Right atrium auricular region (tissue), 2 donors: ENCODE measurements at regions not wholly inside any gene's neighbourhood (a gene's known extent, or its start where the extent isn't known, plus 50 kb on each side); places are given as distances from the start of the nearest gene placed in this dataset.

ENCODE experiments used
- DNase-seq: peaks from one replicate; pipeline ENCODE4 v3.0.0-alpha.2; 2019; ENCODE audit warnings: low spot score
- H3K27ac ChIP-seq, 2 donors: fragments of 200-600 bp; sonication (generic); 1 replicate in 1 of 2; 2 replicates in 1 of 2; pipeline ENCODE4 v1.5.1; 2016 to 2019
- H3K27me3 ChIP-seq, 2 donors: fragments of 200-600 bp; sonication (generic); one replicate each; pipeline versions ENCODE4 v1.5.1 to v1.6.0; 2017 to 2019
- H3K36me3 ChIP-seq: fragments of 200-600 bp; sonication (generic); one replicate; pipeline ENCODE4 v1.5.1; 2016
- H3K4me1 ChIP-seq, 2 donors: fragments of 200-600 bp; sonication (generic); one replicate each; pipeline versions ENCODE4 v1.5.1 to v1.6.0; 2017 to 2019
- H3K4me3 ChIP-seq, 2 donors: fragments of 200-600 bp; sonication (generic); 1 replicate in 1 of 2; 2 replicates in 1 of 2; pipeline ENCODE4 v1.5.1; 2017 to 2019; ENCODE audit warnings: mild to moderate bottlenecking in 1 of 2, moderate library complexity in 1 of 2
- H3K9me3 ChIP-seq, 2 donors: fragments of 200-600 bp; sonication (generic); one replicate each; pipeline ENCODE4 v1.5.1; 2019
- TF ChIP-seq, protein P1 (sequence below), 2 donors: fragments of 200-600 bp; sonication (generic); IDR thresholded peaks; one replicate each; pipeline ENCODE4 v1.5.1; 2019; ENCODE audit warnings: antibody characterized with exemption in 2 of 2

- no peak for DNase-seq
- TF ChIP-seq, protein P1, sequence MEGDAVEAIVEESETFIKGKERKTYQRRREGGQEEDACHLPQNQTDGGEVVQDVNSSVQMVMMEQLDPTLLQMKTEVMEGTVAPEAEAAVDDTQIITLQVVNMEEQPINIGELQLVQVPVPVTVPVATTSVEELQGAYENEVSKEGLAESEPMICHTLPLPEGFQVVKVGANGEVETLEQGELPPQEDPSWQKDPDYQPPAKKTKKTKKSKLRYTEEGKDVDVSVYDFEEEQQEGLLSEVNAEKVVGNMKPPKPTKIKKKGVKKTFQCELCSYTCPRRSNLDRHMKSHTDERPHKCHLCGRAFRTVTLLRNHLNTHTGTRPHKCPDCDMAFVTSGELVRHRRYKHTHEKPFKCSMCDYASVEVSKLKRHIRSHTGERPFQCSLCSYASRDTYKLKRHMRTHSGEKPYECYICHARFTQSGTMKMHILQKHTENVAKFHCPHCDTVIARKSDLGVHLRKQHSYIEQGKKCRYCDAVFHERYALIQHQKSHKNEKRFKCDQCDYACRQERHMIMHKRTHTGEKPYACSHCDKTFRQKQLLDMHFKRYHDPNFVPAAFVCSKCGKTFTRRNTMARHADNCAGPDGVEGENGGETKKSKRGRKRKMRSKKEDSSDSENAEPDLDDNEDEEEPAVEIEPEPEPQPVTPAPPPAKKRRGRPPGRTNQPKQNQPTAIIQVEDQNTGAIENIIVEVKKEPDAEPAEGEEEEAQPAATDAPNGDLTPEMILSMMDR (IDR thresholded peaks at IDR 0.05): no peak
- H3K36me3 ChIP-seq: no peaks in the 10 kb centered on the region
- no peaks in the 10 kb centered on the region for H3K27me3 ChIP-seq
- no peak overlapping the region for H3K4me3 ChIP-seq
- no peak overlapping the region for H3K27ac ChIP-seq
- peaks cover 0 to 9% of the 10 kb centered on the region in 2 donors for H3K9me3 ChIP-seq
- H3K4me1 ChIP-seq: no peaks in the 10 kb centered on the region
Measured at GRCh38 chr4:31234494-31234893, 514.3 kb downstream of the PCDH7 start.

- TF ChIP-seq, protein P1 (IDR thresholded peaks at IDR 0.05): no peak
- H3K27me3 ChIP-seq: no peaks in the 10 kb centered on the region
Measured at GRCh38 chr4:31234901-31235300, 514.7 kb downstream of the PCDH7 start.

GRCh38 chr4:31236020-31236638, 516.0 kb downstream of the PCDH7 start:
- H3K9me3 ChIP-seq: peaks cover 0 to 9% of the 10 kb centered on the region in 2 donors
- no peaks in the 10 kb centered on the region for H3K36me3 ChIP-seq
- no peak overlapping the region for H3K4me3 ChIP-seq
- no peak for DNase-seq
- H3K27ac ChIP-seq: no peak overlapping the region
- H3K4me1 ChIP-seq: no peaks in the 10 kb centered on the region
- H3K27me3 ChIP-seq: no peaks in the 10 kb centered on the region
- TF ChIP-seq, protein P1 (IDR thresholded peaks at IDR 0.05): no peak

More at GRCh38 chr4:31234901-31235300, 514.7 kb downstream of the PCDH7 start:
- no peak for DNase-seq
- Histone ChIP-seq H3K4me3 (no peak overlapping the region), H3K36me3 (no peaks in the 10 kb centered on the region), H3K4me1 (no peaks in the 10 kb centered on the region), H3K9me3 (peaks cover 0 to 9% of the 10 kb centered on the region in 2 donors), H3K27ac (no peak overlapping the region)

DNA sequence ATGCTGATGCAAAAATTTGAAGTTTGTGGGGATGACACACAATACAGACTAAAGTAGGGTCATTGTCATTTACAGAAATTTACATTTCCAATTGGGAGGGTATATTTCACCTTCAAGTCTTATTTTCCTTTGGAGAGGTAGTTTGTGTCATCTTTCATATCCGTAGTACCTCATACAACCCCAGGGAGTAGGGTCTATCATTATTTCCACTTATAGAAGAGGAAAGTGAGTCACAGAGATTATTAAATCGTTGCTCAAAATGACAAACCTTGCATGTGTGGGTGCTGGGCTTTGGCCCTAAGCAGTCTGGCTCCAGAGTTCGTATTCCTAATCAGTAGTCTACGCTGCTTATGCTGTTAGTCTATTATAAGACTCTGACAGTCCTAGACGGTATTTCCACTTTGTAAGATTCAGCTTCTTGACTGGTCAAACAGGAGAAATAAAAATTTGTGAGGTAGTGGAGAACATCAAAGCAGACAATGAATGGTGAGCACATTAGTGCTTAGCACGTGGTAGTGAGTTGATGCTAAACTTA, 516.5 kb downstream of the PCDH7 start:
- H3K9me3 ChIP-seq: peaks cover 0 to 9% of the 10 kb centered on the region in 2 donors
- DNase-seq: no peak
- no peaks in the 10 kb centered on the region for H3K36me3 ChIP-seq
- no peak overlapping the region for H3K27ac ChIP-seq
- H3K4me1 ChIP-seq: no peaks in the 10 kb centered on the region
- no peak overlapping the region for H3K4me3 ChIP-seq
- no peaks in the 10 kb centered on the region for H3K27me3 ChIP-seq
- TF ChIP-seq, protein P1 (IDR thresholded peaks at IDR 0.05): no peak

DNA sequence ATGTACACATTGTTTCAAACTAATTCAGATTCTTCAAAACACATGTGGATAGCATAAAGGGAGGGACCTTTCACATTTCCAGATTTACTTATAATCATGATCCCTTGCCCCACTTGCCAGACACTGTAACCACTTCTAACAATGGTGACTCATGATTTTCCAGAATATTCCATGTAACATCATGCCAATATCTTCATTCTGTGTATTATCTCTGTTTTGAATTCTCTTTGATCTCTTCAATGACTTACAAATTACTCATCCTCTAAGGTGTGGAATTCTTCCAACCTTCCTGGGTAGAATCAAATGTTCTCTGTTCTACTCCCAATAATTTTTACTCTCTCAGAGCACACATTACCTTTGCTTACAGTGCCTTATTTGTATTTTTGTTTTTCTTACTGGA, 517.1 kb downstream of the PCDH7 start:
- H3K4me3 ChIP-seq: no peak overlapping the region
- no peaks in the 10 kb centered on the region for H3K27me3 ChIP-seq
- H3K9me3 ChIP-seq: peaks cover 0 to 9% of the 10 kb centered on the region in 2 donors
- TF ChIP-seq, protein P1 (IDR thresholded peaks at IDR 0.05): no peak
- no peak overlapping the region for H3K27ac ChIP-seq
- H3K36me3 ChIP-seq: no peaks in the 10 kb centered on the region
- no peak for DNase-seq
- H3K4me1 ChIP-seq: no peaks in the 10 kb centered on the region

DNA sequence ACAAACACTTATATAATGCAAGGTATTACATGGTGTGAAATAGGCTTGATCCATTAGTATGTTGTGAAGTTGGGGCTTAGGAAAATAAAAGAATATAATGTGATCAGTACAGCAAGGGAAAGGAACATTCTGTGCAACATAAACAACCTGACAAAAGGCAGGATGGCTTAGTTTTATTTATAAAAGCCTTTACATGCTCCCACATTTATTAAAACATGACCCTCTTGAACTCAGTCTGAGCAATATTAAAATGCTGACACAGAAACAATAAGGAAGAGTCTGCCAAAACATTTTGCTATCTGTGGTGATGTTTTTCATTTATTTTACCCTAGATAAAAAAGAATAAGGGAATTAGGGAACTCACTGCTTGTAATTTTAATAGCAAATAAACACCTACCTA, 519.7 kb downstream of the PCDH7 start:
- Histone ChIP-seq H3K36me3 (no peaks in the 10 kb centered on the region), H3K27ac (no peak overlapping the region), H3K9me3 (peaks cover 0 to 9% of the 10 kb centered on the region in 2 donors), H3K4me3 (no peak overlapping the region), H3K4me1 (no peaks in the 10 kb centered on the region), H3K27me3 (no peaks in the 10 kb centered on the region)
- DNase-seq: no peak
- TF ChIP-seq, protein P1 (IDR thresholded peaks at IDR 0.05): no peak
